OCI-LY7 (cell line): ENCODE measurements at regions not wholly inside any gene's neighbourhood (a gene's known extent, or its start where the extent isn't known, plus 50 kb on each side); places are given as distances from the start of the nearest gene placed in this dataset.

Source experiments
- BruUV-seq: library from RNA; stranded (reverse); fragments of 400-500 nt; replicated peaks from 2 replicates; lab custom pipeline; 2021; lab: Mats Ljungman, UMichigan
- CTCF ChIA-PET: fragments of 300-600 bp; sonication (Branson Sonifier 250); formaldehyde crosslinking; loops from one replicate; lab custom pipeline; 2022; ENCODE audit warnings: antibody characterized with exemption; ENCODE audit not compliant: unreplicated experiment; lab: Charles Lee
- POLR2A ChIA-PET: fragments of 300-600 bp; sonication (Branson Sonifier 250); formaldehyde crosslinking; loops from one replicate; lab custom pipeline; 2022; ENCODE audit warnings: antibody characterized with exemption; lab: Charles Lee
- DNase-seq: peaks from one replicate; pipeline ENCODE4 v3.0.0-alpha.2; 2015; ENCODE audit warnings: low spot score
- H2AFZ ChIP-seq: fragments of 200-600 bp; sonication (generic), shearing (Covaris generic); 2 replicates; pipeline ENCODE4 v1.6.1; 2014; ENCODE audit warnings: mild to moderate bottlenecking, antibody characterized with exemption, low read length, moderate library complexity
- H3K27ac ChIP-seq: fragments of 200-600 bp; sonication (generic); 2 replicates; pipeline ENCODE4 v1.5.1; 2014; ENCODE audit warnings: mixed run types, low read depth, mild to moderate bottlenecking, moderate library complexity, low read length, inconsistent platforms; ENCODE audit not compliant: poor library complexity, severe bottlenecking
- H3K36me3 ChIP-seq: fragments of 200-600 bp; sonication (generic); 2 replicates; pipeline ENCODE4 v1.6.1; 2014; ENCODE audit warnings: mild to moderate bottlenecking, antibody characterized with exemption, low read length, moderate library complexity, mixed read lengths; ENCODE audit not compliant: insufficient read depth
- H3K4me1 ChIP-seq: fragments of 200-600 bp; sonication (generic); 2 replicates; pipeline ENCODE4 v1.5.1; 2014; ENCODE audit warnings: mild to moderate bottlenecking, low read length; ENCODE audit not compliant: insufficient read depth, poor library complexity, severe bottlenecking
- H3K4me2 ChIP-seq: fragments of 200-600 bp; sonication (generic); 2 replicates; pipeline ENCODE4 v1.6.1; 2014; ENCODE audit warnings: mild to moderate bottlenecking, low read length
- H3K4me3 ChIP-seq: fragments of 200-600 bp; sonication (generic); 2 replicates; pipeline ENCODE4 v1.5.1; 2014; ENCODE audit warnings: mild to moderate bottlenecking, low read depth, low read length; ENCODE audit not compliant: poor library complexity, severe bottlenecking
- H3K79me2 ChIP-seq: fragments of 200-600 bp; sonication (generic); 2 replicates; pipeline ENCODE4 v1.6.1; 2016; ENCODE audit warnings: low read depth, mild to moderate bottlenecking, low read length, moderate library complexity, mixed read lengths; ENCODE audit not compliant: insufficient read depth
- H3K9me2 ChIP-seq: fragments of 200-600 bp; sonication (generic); 2 replicates; pipeline ENCODE4 v1.6.1; 2016; ENCODE audit warnings: mild to moderate bottlenecking, low read length, mixed read lengths; ENCODE audit not compliant: insufficient read depth
- H3K9me3 ChIP-seq: fragments of 200-600 bp; sonication (generic); 2 replicates; pipeline ENCODE4 v1.6.1; 2014; ENCODE audit warnings: mild to moderate bottlenecking, mixed run types, low read length, mixed read lengths
- H4K20me1 ChIP-seq: fragments of 200-600 bp; sonication (generic); 2 replicates; pipeline ENCODE4 v1.6.1; 2014; ENCODE audit warnings: mild to moderate bottlenecking, antibody characterized with exemption, low read length, moderate library complexity, mixed read lengths; ENCODE audit not compliant: insufficient read depth
- CTCF ChIP-seq: fragments of 200-600 bp; sonication (generic); conservative IDR thresholded peaks from 2 replicates; pipeline ENCODE4 v1.5.1; 2014; ENCODE audit warnings: mild to moderate bottlenecking, antibody characterized with exemption, low read length, moderate library complexity, mixed read lengths
- EZH2phosphoT487 ChIP-seq: fragments of 200-600 bp; sonication (generic); IDR thresholded peaks from 2 replicates; pipeline ENCODE4 v1.6.1; 2018; ENCODE audit warnings: low read depth, borderline replicate concordance, mild to moderate bottlenecking, mixed run types, antibody characterized with exemption, low read length, moderate library complexity, mixed read lengths
- intact Hi-C: fragments of 100-400 bp; cut with micrococcal nuclease; formaldehyde crosslinking; loops from one replicate; pipeline ENCODE4 v1.10.0; 2022; ENCODE audit not compliant: unreplicated experiment

GRCh38 chr6:40722091-40722490 lies 134.9 kb upstream of the LRFN2 start:
- Histone ChIP-seq H3K27ac (no peak overlapping the region), H3K4me3 (no peak overlapping the region), H3K36me3 (no peaks in the 10 kb centered on the region), H3K4me2 (no peak overlapping the region), H3K9me3 (no peaks in the 10 kb centered on the region), H4K20me1 (no peaks in the 10 kb centered on the region), H3K9me2 (no peaks in the 10 kb centered on the region), H3K4me1 (peaks cover 31% of the 10 kb centered on the region), H3K79me2 (no peaks in the 10 kb centered on the region), H2AFZ (no peak overlapping the region)
- no peak for TF ChIP-seq EZH2phosphoT487
- TF ChIP-seq CTCF = no peak
- ChIA-PET CTCF (no interaction called here), POLR2A (interaction anchor here (1.5 kb wide), 1 partner anchor 116 kb away, joined by 4 read pairs; no protein-coding TSS in a partner anchor)
- no TSS peak for BruUV-seq
- DNase-seq = no peak
- intact Hi-C loops = no loop called here

GRCh38 chr6:40721271-40721952 lies 134.2 kb upstream of the LRFN2 start:
- Histone ChIP-seq H3K4me1 (peaks cover 35% of the 10 kb centered on the region), H3K4me3 (no peak overlapping the region), H3K4me2 (peak overlapping the region; percentile 72; the same call in 1 of the 2 replicates), H3K9me3 (no peaks in the 10 kb centered on the region), H3K36me3 (no peaks in the 10 kb centered on the region), H3K9me2 (no peaks in the 10 kb centered on the region), H2AFZ (no peak overlapping the region), H3K79me2 (no peaks in the 10 kb centered on the region), H3K27ac (no peak overlapping the region), H4K20me1 (no peaks in the 10 kb centered on the region)
- DNase-seq = no peak
- intact Hi-C loops = no loop called here
- BruUV-seq = no TSS peak
- ChIA-PET CTCF (no interaction called here), POLR2A (interaction anchor here (1.0 to 1.5 kb wide), 2 partner anchors 11 to 115 kb away, joined by 3 to 4 read pairs; no protein-coding TSS in a partner anchor)
- TF ChIP-seq CTCF (no peak), EZH2phosphoT487 (no peak)

DNA sequence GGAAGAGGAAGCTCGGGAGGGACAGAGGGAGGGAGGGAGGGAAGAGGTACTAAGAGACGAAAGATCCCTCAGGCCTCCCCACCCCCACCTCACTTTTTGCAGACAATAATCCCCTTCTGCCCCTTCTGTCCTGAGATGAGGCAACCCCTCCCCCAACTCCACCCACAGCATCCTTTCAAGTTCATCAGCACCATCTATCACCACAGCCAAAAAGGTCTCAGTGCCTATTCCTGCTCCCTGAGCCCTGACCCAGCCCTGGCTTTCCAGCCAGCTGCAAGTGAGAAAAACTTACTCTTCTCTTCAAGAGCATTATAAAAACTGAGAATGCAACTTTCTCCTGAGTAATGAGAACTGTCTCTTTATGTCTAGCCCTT lies 133.2 kb upstream of the LRFN2 start:
- no peaks in the 10 kb centered on the region for H4K20me1 ChIP-seq
- H3K79me2 ChIP-seq = no peaks in the 10 kb centered on the region
- peak overlapping the region; percentile 47 for H3K4me3 ChIP-seq
- H3K9me3 ChIP-seq = no peaks in the 10 kb centered on the region
- no TSS peak for BruUV-seq
- no peaks in the 10 kb centered on the region for H3K36me3 ChIP-seq
- H3K9me2 ChIP-seq = no peaks in the 10 kb centered on the region
- TF ChIP-seq EZH2phosphoT487 (no peak), CTCF (no peak)
- peaks cover 44% of the 10 kb centered on the region for H3K4me1 ChIP-seq
- no peak overlapping the region for H3K27ac ChIP-seq
- intact Hi-C loops = no loop called here
- H3K4me2 ChIP-seq = peak overlapping the region; percentile 72
- DNase-seq = no peak
- POLR2A ChIA-PET = interaction anchor here (1.0 to 1.2 kb wide), 2 partner anchors 10 to 12 kb away, joined by 3 to 4 read pairs; no protein-coding TSS in a partner anchor
- CTCF ChIA-PET = no interaction called here
- H2AFZ ChIP-seq = peak overlapping the region; percentile 56; the same call in 1 of the 2 replicates
